ENCODE measurements at regions not wholly inside any gene's neighbourhood (a gene's known extent, or its start where the extent isn't known, plus 50 kb on each side); places are given as distances from the start of the nearest gene placed in this dataset.

DNA sequence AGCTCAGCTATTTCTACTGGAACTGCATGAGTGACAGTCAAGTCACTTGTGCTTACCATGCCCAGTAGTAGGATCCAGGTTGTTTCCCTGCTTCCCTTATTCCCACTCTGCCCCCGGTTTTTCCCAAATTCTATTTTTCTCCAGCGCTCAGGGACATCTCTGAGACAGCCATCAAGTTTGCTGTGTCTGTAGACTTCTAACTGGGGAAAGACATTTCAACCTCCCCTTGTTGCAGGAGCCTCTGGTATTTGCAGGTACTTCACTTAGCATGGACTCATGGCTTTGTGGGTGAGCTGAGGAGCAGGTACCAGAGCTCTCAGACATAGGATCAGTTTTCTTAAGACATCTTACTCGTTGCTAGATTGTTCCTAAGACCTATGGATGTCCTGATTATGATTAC lies 801.6 kb upstream of the RBFOX1 start:
- TF ChIP-seq, protein P1, sequence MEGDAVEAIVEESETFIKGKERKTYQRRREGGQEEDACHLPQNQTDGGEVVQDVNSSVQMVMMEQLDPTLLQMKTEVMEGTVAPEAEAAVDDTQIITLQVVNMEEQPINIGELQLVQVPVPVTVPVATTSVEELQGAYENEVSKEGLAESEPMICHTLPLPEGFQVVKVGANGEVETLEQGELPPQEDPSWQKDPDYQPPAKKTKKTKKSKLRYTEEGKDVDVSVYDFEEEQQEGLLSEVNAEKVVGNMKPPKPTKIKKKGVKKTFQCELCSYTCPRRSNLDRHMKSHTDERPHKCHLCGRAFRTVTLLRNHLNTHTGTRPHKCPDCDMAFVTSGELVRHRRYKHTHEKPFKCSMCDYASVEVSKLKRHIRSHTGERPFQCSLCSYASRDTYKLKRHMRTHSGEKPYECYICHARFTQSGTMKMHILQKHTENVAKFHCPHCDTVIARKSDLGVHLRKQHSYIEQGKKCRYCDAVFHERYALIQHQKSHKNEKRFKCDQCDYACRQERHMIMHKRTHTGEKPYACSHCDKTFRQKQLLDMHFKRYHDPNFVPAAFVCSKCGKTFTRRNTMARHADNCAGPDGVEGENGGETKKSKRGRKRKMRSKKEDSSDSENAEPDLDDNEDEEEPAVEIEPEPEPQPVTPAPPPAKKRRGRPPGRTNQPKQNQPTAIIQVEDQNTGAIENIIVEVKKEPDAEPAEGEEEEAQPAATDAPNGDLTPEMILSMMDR (IDR thresholded peaks at IDR 0.05; ENCODE audit: low read depth, low read length), result no peak
- H3K4me3 ChIP-seq (replicated peaks in 1 of 2; ENCODE audit: low read depth in 2 of 2, low read length in 2 of 2), result no peak overlapping the region
- no peak for DNase-seq (ENCODE audit: low read depth in 2 of 2)

DNA sequence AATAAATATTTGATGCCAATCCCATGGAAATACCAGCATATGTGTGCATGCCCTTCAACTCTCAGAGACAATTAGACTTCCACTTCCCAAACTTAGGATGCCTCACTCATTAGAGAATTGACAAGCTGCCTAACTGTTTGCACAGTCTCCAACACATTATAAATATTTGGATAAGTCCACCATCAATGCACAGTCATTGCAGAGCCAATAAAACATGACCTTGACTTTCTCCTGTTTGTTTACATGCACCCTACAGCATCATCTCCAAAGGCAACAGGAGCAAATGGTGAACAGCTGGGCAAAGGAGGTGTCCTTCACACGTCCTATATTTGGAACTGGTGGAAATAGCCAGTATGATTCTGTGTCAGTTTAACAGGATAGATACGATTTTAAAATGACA lies 804.4 kb upstream of the RBFOX1 start:
- TF ChIP-seq, protein P1 (IDR thresholded peaks at IDR 0.05; ENCODE audit: low read depth, low read length), result no peak
- H3K4me3 ChIP-seq (replicated peaks in 1 of 2; ENCODE audit: low read depth in 2 of 2, low read length in 2 of 2), result no peak overlapping the region
- DNase-seq (ENCODE audit: low read depth in 2 of 2), result no peak

DNA sequence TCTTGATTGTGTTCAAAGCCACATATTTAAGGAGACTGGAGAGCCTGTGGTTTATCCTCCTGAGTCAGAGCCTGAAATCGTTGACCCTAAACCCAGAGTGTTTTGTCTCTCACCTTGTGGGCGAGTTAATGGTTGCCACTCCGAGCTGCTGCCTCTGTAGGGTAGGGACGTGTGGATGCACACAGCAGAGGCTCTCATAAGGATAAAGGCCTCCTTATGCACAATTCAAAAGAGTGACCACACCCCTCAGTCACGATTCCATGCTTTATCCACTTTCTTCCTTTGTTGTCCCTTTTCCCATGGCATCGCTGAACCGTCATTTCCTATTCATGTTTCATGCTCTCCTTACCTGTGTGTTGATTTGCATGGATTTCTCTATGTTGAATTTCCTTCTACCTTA lies 805.0 kb upstream of the RBFOX1 start:
- no peak for DNase-seq (ENCODE audit: low read depth in 2 of 2)
- H3K4me3 ChIP-seq (replicated peaks in 1 of 2; ENCODE audit: low read depth in 2 of 2, low read length in 2 of 2), result no peak overlapping the region
- TF ChIP-seq, protein P1 (IDR thresholded peaks at IDR 0.05; ENCODE audit: low read depth, low read length), result no peak

DNA sequence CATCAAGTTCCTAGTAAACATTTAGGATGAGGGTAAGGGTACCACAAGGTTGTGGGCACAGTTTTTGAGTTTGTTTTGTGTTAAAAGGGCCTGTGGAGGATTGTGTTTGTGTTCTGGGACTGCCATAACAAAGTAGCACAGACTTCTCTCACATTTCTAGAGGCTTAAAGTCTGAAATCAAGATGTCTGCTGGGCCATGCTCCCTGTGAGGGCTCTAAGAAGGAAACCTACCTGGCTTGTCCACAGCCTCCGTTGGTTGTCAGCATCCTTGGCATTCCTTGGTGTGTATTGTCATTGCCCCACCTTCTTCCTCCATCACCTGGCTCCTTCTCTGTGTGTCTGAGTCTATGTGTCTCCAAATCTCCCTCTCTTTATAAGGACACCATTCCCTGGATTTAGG lies 808.1 kb upstream of the RBFOX1 start:
- no peak for DNase-seq (ENCODE audit: low read depth in 2 of 2)
- H3K4me3 ChIP-seq (replicated peaks in 1 of 2; ENCODE audit: low read depth in 2 of 2, low read length in 2 of 2), result no peak overlapping the region
- TF ChIP-seq, protein P1 (IDR thresholded peaks at IDR 0.05; ENCODE audit: low read depth, low read length), result no peak

DNA sequence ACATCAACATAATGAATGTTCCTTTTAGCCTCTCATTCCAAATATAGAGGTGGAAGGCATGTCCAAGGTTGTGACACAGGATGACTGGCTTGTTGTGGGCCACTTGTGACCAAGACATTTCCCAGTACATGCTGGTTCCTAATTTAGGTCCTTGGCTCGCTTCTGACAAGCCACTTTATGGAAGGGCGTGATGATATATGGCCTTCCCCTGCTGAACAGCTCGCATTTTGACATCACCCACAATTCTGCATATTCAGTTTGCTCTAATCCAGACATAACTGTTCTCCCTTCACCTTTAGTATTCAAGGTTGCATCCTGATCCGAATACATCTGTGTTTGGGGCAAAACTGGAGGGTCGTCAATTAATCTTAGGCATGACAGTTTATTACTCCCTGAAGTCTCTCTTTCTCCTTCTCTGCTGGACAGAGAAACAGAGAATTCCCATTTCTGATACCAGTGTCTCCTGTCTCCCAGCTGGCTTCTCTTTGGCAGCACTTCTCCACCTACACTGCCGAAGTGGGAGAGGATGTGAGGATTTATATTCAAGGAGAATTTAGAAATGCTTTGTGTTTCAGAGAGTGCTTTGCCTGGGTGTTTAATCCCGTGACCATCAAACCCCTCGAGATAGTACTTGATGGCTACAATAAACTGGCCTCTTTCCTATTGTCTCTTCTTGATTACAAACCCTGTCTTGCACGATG lies 815.5 kb upstream of the RBFOX1 start:
- DNase-seq (ENCODE audit: low read depth in 2 of 2), result no peak
- H3K4me3 ChIP-seq (replicated peaks in 1 of 2; ENCODE audit: low read depth in 2 of 2, low read length in 2 of 2), result no peak overlapping the region
- TF ChIP-seq, protein P1 (IDR thresholded peaks at IDR 0.05; ENCODE audit: low read depth, low read length), result no peak

DNA sequence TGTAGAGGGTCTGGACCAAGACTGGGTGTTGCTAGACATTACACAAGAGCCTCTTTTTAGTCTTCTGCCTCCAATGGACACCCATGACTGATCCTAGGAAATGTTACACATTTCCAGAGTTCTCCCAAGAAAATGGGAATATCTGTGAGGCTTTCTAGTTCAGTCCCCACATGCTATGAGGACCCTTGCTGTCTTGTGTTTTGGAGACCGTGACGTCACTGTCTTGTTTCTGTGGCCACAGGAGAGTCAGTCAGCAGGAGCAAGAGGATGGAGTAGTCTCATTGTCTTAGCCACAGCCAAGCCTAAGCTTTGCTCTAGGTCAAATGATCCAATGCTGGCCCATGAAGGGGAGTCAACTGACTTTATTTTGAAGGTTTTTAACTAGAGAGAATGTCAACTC lies 820.1 kb upstream of the RBFOX1 start:
- DNase-seq (ENCODE audit: low read depth in 2 of 2), result no peak
- H3K4me3 ChIP-seq (replicated peaks in 1 of 2; ENCODE audit: low read depth in 2 of 2, low read length in 2 of 2), result no peak overlapping the region
- TF ChIP-seq, protein P1 (IDR thresholded peaks at IDR 0.05; ENCODE audit: low read depth, low read length), result no peak

DNA sequence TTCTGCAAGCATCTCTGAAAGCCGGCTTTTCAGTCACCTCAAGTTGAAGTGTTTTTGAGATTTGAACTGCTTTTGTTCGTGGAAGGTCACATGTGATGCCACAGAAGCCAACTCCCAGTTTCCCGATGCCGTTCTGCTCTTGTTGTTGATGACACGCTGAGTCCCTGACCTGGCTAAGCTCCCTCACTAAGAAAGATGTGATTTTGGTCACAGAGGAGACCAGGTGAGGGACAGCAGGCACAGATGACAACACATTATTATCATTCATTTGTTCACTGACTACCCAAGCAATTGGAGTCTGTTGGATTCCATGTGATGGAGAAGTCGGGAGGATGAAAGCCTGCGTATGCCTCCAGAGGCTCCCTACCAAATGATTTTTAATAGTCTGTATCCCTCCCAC lies 822.4 kb upstream of the RBFOX1 start:
- no peak overlapping the region for H3K4me3 ChIP-seq (replicated peaks in 1 of 2; ENCODE audit: low read depth in 2 of 2, low read length in 2 of 2)
- TF ChIP-seq, protein P1 (IDR thresholded peaks at IDR 0.05; ENCODE audit: low read depth, low read length), result no peak
- no peak for DNase-seq (ENCODE audit: low read depth in 2 of 2)
